OCI-LY1 (cell line): ENCODE measurements at regions not wholly inside any gene's neighbourhood (a gene's known extent, or its start where the extent isn't known, plus 50 kb on each side); places are given as distances from the start of the nearest gene placed in this dataset.

ENCODE experiments used
- H2AFZ ChIP-seq: fragments of 200-600 bp; sonication (generic), shearing (Covaris generic); 2 replicates; pipeline ENCODE4 v1.6.0; 2014; ENCODE audit warnings: antibody characterized with exemption, mild to moderate bottlenecking, low read length
- H3F3A ChIP-seq: fragments of 200-600 bp; sonication (generic), shearing (Covaris generic); 2 replicates; pipeline ENCODE4 v1.6.0; 2014; ENCODE audit warnings: mild to moderate bottlenecking, antibody characterized with exemption, low read length, moderate library complexity; ENCODE audit not compliant: insufficient read depth
- H3K27ac ChIP-seq: fragments of 200-600 bp; sonication (generic); 2 replicates; pipeline ENCODE4 v1.5.1; 2014; ENCODE audit warnings: low read length, mixed run types, mild to moderate bottlenecking, low read depth; ENCODE audit not compliant: poor library complexity, severe bottlenecking
- H3K27me3 ChIP-seq: fragments of 200-600 bp; sonication (generic); 2 replicates; pipeline ENCODE4 v1.6.0; 2014; ENCODE audit warnings: antibody characterized with exemption, mild to moderate bottlenecking, low read length, moderate library complexity; ENCODE audit not compliant: insufficient read depth
- H3K36me3 ChIP-seq: fragments of 200-600 bp; sonication (generic); 2 replicates; pipeline ENCODE4 v1.6.1; 2014; ENCODE audit warnings: mild to moderate bottlenecking, antibody characterized with exemption, low read length, moderate library complexity, mixed read lengths; ENCODE audit not compliant: insufficient read depth
- H3K4me1 ChIP-seq: fragments of 200-600 bp; sonication (generic); 2 replicates; pipeline ENCODE4 v1.5.1; 2014; ENCODE audit warnings: mild to moderate bottlenecking, low read length, moderate library complexity; ENCODE audit not compliant: insufficient read depth, severe bottlenecking
- H3K4me2 ChIP-seq: fragments of 200-600 bp; sonication (generic), shearing (Covaris generic); 2 replicates; pipeline ENCODE4 v1.6.1; 2014; ENCODE audit warnings: low read length
- H3K4me3 ChIP-seq: fragments of 200-600 bp; sonication (generic); 2 replicates; pipeline ENCODE4 v1.5.1; 2014; ENCODE audit warnings: low read length, low read depth, mild to moderate bottlenecking, mixed read lengths; ENCODE audit not compliant: poor library complexity, severe bottlenecking
- H3K79me2 ChIP-seq: fragments of 200-600 bp; shearing (Covaris generic); 2 replicates; pipeline ENCODE4 v1.6.1; 2016; ENCODE audit warnings: mixed run types, low read length, mixed read lengths; ENCODE audit not compliant: insufficient read depth
- H3K9ac ChIP-seq: fragments of 200-600 bp; sonication (generic), shearing (Covaris generic); 2 replicates; pipeline ENCODE4 v1.6.1; 2014; ENCODE audit warnings: mild to moderate bottlenecking, low read length, mixed read lengths
- H3K9me2 ChIP-seq: fragments of 200-600 bp; sonication (generic), shearing (Covaris generic); 2 replicates; pipeline ENCODE4 v1.6.1; 2014; ENCODE audit warnings: low read depth, mild to moderate bottlenecking, low read length, mixed read lengths
- H3K9me3 ChIP-seq: fragments of 200-600 bp; shearing (Covaris generic); 2 replicates; pipeline ENCODE4 v1.6.1; 2014; ENCODE audit warnings: low read length, mixed read lengths
- H4K20me1 ChIP-seq: fragments of 200-600 bp; sonication (generic), shearing (Covaris generic); 2 replicates; pipeline ENCODE4 v1.6.0; 2016; ENCODE audit warnings: mild to moderate bottlenecking, low read length; ENCODE audit not compliant: insufficient read depth
- CTCF ChIP-seq: fragments of 200-600 bp; sonication (generic), shearing (Covaris generic); IDR thresholded peaks from 2 replicates; pipeline ENCODE4 v1.5.1; 2017; ENCODE audit warnings: mild to moderate bottlenecking, antibody characterized with exemption, low read length, moderate library complexity, mixed read lengths
- EZH2 ChIP-seq: fragments of 200-600 bp; sonication (generic), shearing (Covaris generic); IDR thresholded peaks from 2 replicates; pipeline ENCODE4 v1.8.0; 2017; ENCODE audit warnings: borderline replicate concordance, mixed run types, mild to moderate bottlenecking, antibody characterized with exemption, low read length, moderate library complexity, mixed read lengths

- no peaks in the 10 kb centered on the region for H3K27me3 ChIP-seq
- TF ChIP-seq EZH2 (no peak), CTCF (no peak)
- no peaks in the 10 kb centered on the region for H3K9me3 ChIP-seq
- H3K36me3 ChIP-seq = no peaks in the 10 kb centered on the region
- H3K4me3 ChIP-seq = no peak overlapping the region
- no peaks in the 10 kb centered on the region for H3F3A ChIP-seq
- no peaks in the 10 kb centered on the region for H3K9me2 ChIP-seq
- no peak overlapping the region for H3K9ac ChIP-seq
- no peaks in the 10 kb centered on the region for H3K4me1 ChIP-seq
- no peaks in the 10 kb centered on the region for H3K79me2 ChIP-seq
- no peak overlapping the region for H2AFZ ChIP-seq
- no peaks in the 10 kb centered on the region for H4K20me1 ChIP-seq
- no peak overlapping the region for H3K4me2 ChIP-seq
- H3K27ac ChIP-seq = no peak overlapping the region
These were observed 139.6 kb downstream of the CRLF2 start for GRCh38 chrX:1072637-1073377.

GRCh38 chrX:1071351-1071750, 141.1 kb downstream of the CRLF2 start:
- H4K20me1 ChIP-seq = no peaks in the 10 kb centered on the region
- no peak overlapping the region for H3K9ac ChIP-seq
- TF ChIP-seq EZH2 (no peak), CTCF (no peak)
- no peaks in the 10 kb centered on the region for H3K4me1 ChIP-seq
- no peaks in the 10 kb centered on the region for H3F3A ChIP-seq
- H3K4me2 ChIP-seq = no peak overlapping the region
- no peaks in the 10 kb centered on the region for H3K36me3 ChIP-seq
- H3K9me2 ChIP-seq = no peaks in the 10 kb centered on the region
- H3K4me3 ChIP-seq = no peak overlapping the region
- no peak overlapping the region for H2AFZ ChIP-seq
- H3K27me3 ChIP-seq = no peaks in the 10 kb centered on the region
- H3K9me3 ChIP-seq = no peaks in the 10 kb centered on the region
- no peak overlapping the region for H3K27ac ChIP-seq
- H3K79me2 ChIP-seq = no peaks in the 10 kb centered on the region

GRCh38 chrX:1062351-1062750, 150.1 kb downstream of the CRLF2 start:
- no peak overlapping the region for H2AFZ ChIP-seq
- no peaks in the 10 kb centered on the region for H3K9me2 ChIP-seq
- no peak overlapping the region for H3K4me3 ChIP-seq
- no peaks in the 10 kb centered on the region for H3F3A ChIP-seq
- no peak for TF ChIP-seq EZH2
- TF ChIP-seq CTCF = no peak
- H3K79me2 ChIP-seq = no peaks in the 10 kb centered on the region
- H3K4me2 ChIP-seq = no peak overlapping the region
- no peaks in the 10 kb centered on the region for H3K4me1 ChIP-seq
- H4K20me1 ChIP-seq = no peaks in the 10 kb centered on the region
- H3K36me3 ChIP-seq = no peaks in the 10 kb centered on the region
- no peak overlapping the region for H3K27ac ChIP-seq
- H3K9me3 ChIP-seq = no peaks in the 10 kb centered on the region
- H3K27me3 ChIP-seq = no peaks in the 10 kb centered on the region
- H3K9ac ChIP-seq = no peak overlapping the region
